ENCODE measurements at regions not wholly inside any gene's neighbourhood (a gene's known extent, or its start where the extent isn't known, plus 50 kb on each side); places are given as distances from the start of the nearest gene placed in this dataset.
"Not testable (repeated sequence)": the region's sequence is repeated elsewhere in the genome, so short reads cannot be mapped to it uniquely, and the experiment has no call there.

GRCh38 chr4:126753592-126753991, 879.2 kb upstream of the INTU start:
- Mint-ChIP-seq H3K4me1 (ENCODE audit: low read depth) (no peaks in the 10 kb centered on the region), H3K27ac (no peak overlapping the region), H3K9me3 (peaks cover 2 to 6% of the 10 kb centered on the region in 2 donors), H3K27me3 (ENCODE audit: low read depth) (no peaks in the 10 kb centered on the region), H3K4me3 (no peak overlapping the region), H3K36me3 (ENCODE audit: insufficient read depth in 2 of 2) (no peaks in the 10 kb centered on the region)
- no peak for DNase-seq
- no peak for ATAC-seq (replicated peaks in 1 of 2)

- Mint-ChIP-seq H3K27me3 (ENCODE audit: low read depth) (no peaks in the 10 kb centered on the region), H3K36me3 (ENCODE audit: insufficient read depth in 2 of 2) (no peaks in the 10 kb centered on the region), H3K9me3 (peaks cover 3 to 6% of the 10 kb centered on the region in 2 donors), H3K27ac (no peak overlapping the region), H3K4me3 (no peak overlapping the region), H3K4me1 (ENCODE audit: low read depth) (no peaks in the 10 kb centered on the region)
- no peak for ATAC-seq (replicated peaks in 1 of 2)
- DNase-seq, result no peak
Observed at GRCh38 chr4:126755506-126755905, 877.3 kb upstream of the INTU start.

GRCh38 chr4:126756050-126756829, 876.5 kb upstream of the INTU start:
- H3K4me3 Mint-ChIP-seq, result no peak overlapping the region

GRCh38 chr4:126757219-126757618, 875.5 kb upstream of the INTU start:
- ATAC-seq (replicated peaks in 1 of 2), result no peak
- no peak for DNase-seq
- Mint-ChIP-seq H3K27ac (no peak overlapping the region), H3K27me3 (ENCODE audit: low read depth) (no peaks in the 10 kb centered on the region), H3K4me3 (no peak overlapping the region), H3K4me1 (ENCODE audit: low read depth) (no peaks in the 10 kb centered on the region), H3K36me3 (ENCODE audit: insufficient read depth in 2 of 2) (no peaks in the 10 kb centered on the region), H3K9me3 (peaks cover 3 to 5% of the 10 kb centered on the region in 2 donors)

More at GRCh38 chr4:126756050-126756829, 876.5 kb upstream of the INTU start:
- Mint-ChIP-seq H3K27ac (no peak overlapping the region), H3K27me3 (ENCODE audit: low read depth) (no peaks in the 10 kb centered on the region), H3K4me1 (ENCODE audit: low read depth) (no peaks in the 10 kb centered on the region), H3K9me3 (peaks cover 3 to 6% of the 10 kb centered on the region in 2 donors), H3K36me3 (ENCODE audit: insufficient read depth in 2 of 2) (no peaks in the 10 kb centered on the region)
- ATAC-seq (replicated peaks in 1 of 2) (no peak), DNase-seq (no peak)

- H3K36me3 Mint-ChIP-seq (ENCODE audit: insufficient read depth in 2 of 2), result no peaks in the 10 kb centered on the region
- no peaks in the 10 kb centered on the region for H3K4me1 Mint-ChIP-seq (ENCODE audit: low read depth)
- DNase-seq, result no peak
Observed at GRCh38 chr4:126758493-126758892, 874.3 kb upstream of the INTU start.

GRCh38 chr4:126761947-126762662, 870.7 kb upstream of the INTU start:
- H3K4me3 Mint-ChIP-seq, result no peak overlapping the region
- peaks cover 0 to 9% of the 10 kb centered on the region in 2 donors for H3K9me3 Mint-ChIP-seq
- H3K27me3 Mint-ChIP-seq (ENCODE audit: low read depth), result no peaks in the 10 kb centered on the region
- DNase-seq (no peak), ATAC-seq (replicated peaks in 1 of 2) (no peak)
- H3K4me1 Mint-ChIP-seq (ENCODE audit: low read depth), result no peaks in the 10 kb centered on the region
- H3K27ac Mint-ChIP-seq, result no peak overlapping the region
- H3K36me3 Mint-ChIP-seq (ENCODE audit: insufficient read depth in 2 of 2), result no peaks in the 10 kb centered on the region

More at GRCh38 chr4:126758493-126758892, 874.3 kb upstream of the INTU start:
- peaks cover 0 to 11% of the 10 kb centered on the region in 2 donors for H3K9me3 Mint-ChIP-seq
- no peaks in the 10 kb centered on the region for H3K27me3 Mint-ChIP-seq (ENCODE audit: low read depth)
- H3K4me3 Mint-ChIP-seq, result no peak overlapping the region
- no peak overlapping the region for H3K27ac Mint-ChIP-seq
- ATAC-seq (replicated peaks in 1 of 2), result no peak

GRCh38 chr4:126762663-126763247, 870.0 kb upstream of the INTU start:
- Mint-ChIP-seq H3K27me3 (ENCODE audit: low read depth) (no peaks in the 10 kb centered on the region), H3K4me3 (no peak overlapping the region), H3K27ac (no peak overlapping the region), H3K9me3 (peaks cover 0 to 9% of the 10 kb centered on the region in 2 donors), H3K4me1 (ENCODE audit: low read depth) (no peaks in the 10 kb centered on the region), H3K36me3 (ENCODE audit: insufficient read depth in 2 of 2) (no peaks in the 10 kb centered on the region)
- no peak for DNase-seq
- no peak for ATAC-seq (replicated peaks in 1 of 2)

- no peak for DNase-seq
- peaks cover 2 to 11% of the 10 kb centered on the region in 2 donors for H3K9me3 Mint-ChIP-seq
Observed at GRCh38 chr4:126766241-126766640, 866.5 kb upstream of the INTU start.

GRCh38 chr4:126768338-126768737, 864.4 kb upstream of the INTU start:
- no peaks in the 10 kb centered on the region for H3K4me1 Mint-ChIP-seq (ENCODE audit: low read depth)
- DNase-seq (no peak), ATAC-seq (replicated peaks in 1 of 2) (no peak)
- peaks cover 2 to 4% of the 10 kb centered on the region in 2 donors for H3K9me3 Mint-ChIP-seq
- H3K36me3 Mint-ChIP-seq (ENCODE audit: insufficient read depth in 2 of 2), result no peaks in the 10 kb centered on the region
- no peak overlapping the region for H3K4me3 Mint-ChIP-seq
- no peak overlapping the region for H3K27ac Mint-ChIP-seq
- H3K27me3 Mint-ChIP-seq (ENCODE audit: low read depth), result no peaks in the 10 kb centered on the region

More at GRCh38 chr4:126766241-126766640, 866.5 kb upstream of the INTU start:
- no peak for ATAC-seq (replicated peaks in 1 of 2)
- Mint-ChIP-seq H3K4me1 (ENCODE audit: low read depth) (no peaks in the 10 kb centered on the region), H3K36me3 (ENCODE audit: insufficient read depth in 2 of 2) (no peaks in the 10 kb centered on the region), H3K4me3 (no peak overlapping the region), H3K27me3 (ENCODE audit: low read depth) (no peaks in the 10 kb centered on the region), H3K27ac (no peak overlapping the region)

GRCh38 chr4:126770811-126771553, 861.8 kb upstream of the INTU start:
- not testable (repeated sequence) for ATAC-seq (replicated peaks in 1 of 2); H3K4me1 Mint-ChIP-seq (ENCODE audit: low read depth); H3K27ac Mint-ChIP-seq; H3K27me3 Mint-ChIP-seq (ENCODE audit: low read depth); H3K36me3 Mint-ChIP-seq (ENCODE audit: insufficient read depth in 2 of 2); H3K4me3 Mint-ChIP-seq; H3K9me3 Mint-ChIP-seq; DNase-seq

GRCh38 chr4:126771618-126772017, 861.1 kb upstream of the INTU start:
- H3K9me3 Mint-ChIP-seq; H3K36me3 Mint-ChIP-seq (ENCODE audit: insufficient read depth in 2 of 2); H3K4me3 Mint-ChIP-seq; H3K27ac Mint-ChIP-seq; DNase-seq; H3K27me3 Mint-ChIP-seq (ENCODE audit: low read depth); ATAC-seq (replicated peaks in 1 of 2); H3K4me1 Mint-ChIP-seq (ENCODE audit: low read depth): not testable (repeated sequence)

GRCh38 chr4:126772662-126773061, 860.1 kb upstream of the INTU start:
- Mint-ChIP-seq H3K4me1 (ENCODE audit: low read depth) (no peaks in the 10 kb centered on the region), H3K36me3 (ENCODE audit: insufficient read depth in 2 of 2) (no peaks in the 10 kb centered on the region), H3K9me3 (peaks cover 6% of the 10 kb centered on the region in 2 donors), H3K27ac (no peak overlapping the region), H3K27me3 (ENCODE audit: low read depth) (no peaks in the 10 kb centered on the region), H3K4me3 (no peak overlapping the region)
- no peak for DNase-seq
- ATAC-seq (replicated peaks in 1 of 2), result no peak

Data from activated T-cell treated with anti-CD3 and anti-CD28 coated beads, Interleukin-2, amount 50 U/mL, for 72 hours (primary cell).